ENCODE measurements at regions not wholly inside any gene's neighbourhood (a gene's known extent, or its start where the extent isn't known, plus 50 kb on each side); places are given as distances from the start of the nearest gene placed in this dataset.
A peak's percentile ranks its signal among the peaks of the same experiment; 100 is the strongest.
"Not testable (repeated sequence)": the region's sequence is repeated elsewhere in the genome, so short reads cannot be mapped to it uniquely, and the experiment has no call there.

GRCh38 chr6:169118346-169118830 lies 135.3 kb downstream of the THBS2 start:
- H3K27ac ChIP-seq, result no peak overlapping the region
- H3K27me3 ChIP-seq, result no peaks in the 10 kb centered on the region
- no peaks in the 10 kb centered on the region for H3K36me3 ChIP-seq
- intact Hi-C loops (cut with DNase I; ENCODE audit: low total_unique reads), result no loop called here
- no peaks in the 10 kb centered on the region for H3K9me3 ChIP-seq
- no peaks in the 10 kb centered on the region for H3K4me1 ChIP-seq
- no peak for TF ChIP-seq CTCF (IDR thresholded peaks at IDR 0.05)
- TF ChIP-seq POLR2A (IDR thresholded peaks at IDR 0.05), result no peak
- DNase-seq, result no peak
- H3K4me3 ChIP-seq, result no peak overlapping the region

- TF ChIP-seq POLR2A (IDR thresholded peaks at IDR 0.05) (no peak), CTCF (IDR thresholded peaks at IDR 0.05) (no peak)
- H3K9me3 ChIP-seq, result no peaks in the 10 kb centered on the region
- H3K27ac ChIP-seq, result no peak overlapping the region
- H3K36me3 ChIP-seq, result no peaks in the 10 kb centered on the region
- no peak overlapping the region for H3K4me3 ChIP-seq
- no peak for DNase-seq
- H3K4me1 ChIP-seq, result no peaks in the 10 kb centered on the region
- H3K27me3 ChIP-seq, result no peaks in the 10 kb centered on the region
- intact Hi-C loops (cut with DNase I; ENCODE audit: low total_unique reads), result no loop called here
Measured at GRCh38 chr6:169117663-169118062, 136.0 kb downstream of the THBS2 start.

GRCh38 chr6:169115632-169116031 lies 138.0 kb downstream of the THBS2 start:
- H3K27ac ChIP-seq, result peak overlapping the region; percentile 21 to 35
- H3K4me3 ChIP-seq, result no peak overlapping the region
- intact Hi-C loops (cut with DNase I; ENCODE audit: low total_unique reads), result no loop called here
- H3K9me3 ChIP-seq, result no peaks in the 10 kb centered on the region
- H3K36me3 ChIP-seq, result no peaks in the 10 kb centered on the region
- no peak for DNase-seq
- no peaks in the 10 kb centered on the region for H3K27me3 ChIP-seq
- no peak for TF ChIP-seq POLR2A (IDR thresholded peaks at IDR 0.05)
- no peaks in the 10 kb centered on the region for H3K4me1 ChIP-seq

GRCh38 chr6:169114632-169115031 lies 139.0 kb downstream of the THBS2 start:
- H3K4me1 ChIP-seq; H3K4me3 ChIP-seq; intact Hi-C loops (cut with DNase I; ENCODE audit: low total_unique reads); H3K27me3 ChIP-seq; H3K36me3 ChIP-seq; H3K27ac ChIP-seq; H3K9me3 ChIP-seq; DNase-seq: not testable (repeated sequence)

- DNase-seq, result no peak
- intact Hi-C loops (cut with DNase I; ENCODE audit: low total_unique reads), result no loop called here
- TF ChIP-seq POLR2A (IDR thresholded peaks at IDR 0.05) (no peak), CTCF (IDR thresholded peaks at IDR 0.05) (no peak)
Measured at GRCh38 chr6:169112483-169113320, 140.9 kb downstream of the THBS2 start.

GRCh38 chr6:169111203-169111602 lies 142.4 kb downstream of the THBS2 start:
- intact Hi-C loops (cut with DNase I; ENCODE audit: low total_unique reads), result no loop called here
- DNase-seq, result no peak
- no peaks in the 10 kb centered on the region for H3K36me3 ChIP-seq
- TF ChIP-seq POLR2A (IDR thresholded peaks at IDR 0.05) (no peak), CTCF (IDR thresholded peaks at IDR 0.05) (no peak)
- H3K27ac ChIP-seq, result no peak overlapping the region
- no peaks in the 10 kb centered on the region for H3K4me1 ChIP-seq
- H3K4me3 ChIP-seq, result no peak overlapping the region
- no peaks in the 10 kb centered on the region for H3K9me3 ChIP-seq
- H3K27me3 ChIP-seq, result no peaks in the 10 kb centered on the region

More at GRCh38 chr6:169112483-169113320, 140.9 kb downstream of the THBS2 start:
- Histone ChIP-seq H3K4me3 (no peak overlapping the region), H3K27ac (no peak overlapping the region), H3K36me3 (no peaks in the 10 kb centered on the region), H3K9me3 (no peaks in the 10 kb centered on the region), H3K4me1 (no peaks in the 10 kb centered on the region), H3K27me3 (no peaks in the 10 kb centered on the region)
